K562 (cell line): ENCODE measurements at regions not wholly inside any gene's neighbourhood (a gene's known extent, or its start where the extent isn't known, plus 50 kb on each side); places are given as distances from the start of the nearest gene placed in this dataset.

Experiments
- ATAC-seq: fragments of 200-7000 bp; cut with Tn5 transposase; 3 replicates; pipeline ENCODE4 v1.9.1; 2020; ENCODE audit warnings: moderate library complexity
- BruUV-seq: library from RNA; stranded (reverse); fragments of 400-500 nt; replicated peaks from 2 replicates; lab custom pipeline; 2021; lab: Mats Ljungman, UMichigan
- CTCF ChIA-PET: fragments of 300-600 bp; formaldehyde crosslinking; extraction: SDS; loops from one replicate; lab custom pipeline; 2021; ENCODE audit warnings: low intra/inter-chr PET ratio; lab: Yijun Ruan, JAX
- POLR2A ChIA-PET: fragments of 300-600, 350-650 bp; sonication (Branson Sonifier 250); formaldehyde crosslinking; extraction: SDS; loops from one replicate; lab custom pipeline; 2021; ENCODE audit warnings: antibody characterized with exemption, inconsistent platforms; lab: Yijun Ruan, JAX
- DNase-seq, 4 experiments: peaks; one replicate each; pipeline versions ENCODE4 v3.0.0 to v3.0.0-alpha.2; 2011 to 2018; ENCODE audit warnings: low spot score in 3 of 4, mixed read lengths in 3 of 4; ENCODE audit errors: extremely low read depth in 1 of 4
- FAIRE-seq: peaks from 2 replicates; lab custom pipeline; 2011; peaks lifted over from hg19 to GRCh38; lab: Jason Lieb, UNC
- H2AFZ ChIP-seq: 2 replicates; pipeline ENCODE4 v1.6.0; 2011; ENCODE audit warnings: low read depth, low read length, control low read depth, inconsistent platforms
- H3K27ac ChIP-seq: fragments of 200-600 bp; 3 replicates; pipeline ENCODE4 v1.8.0; 2011; ENCODE audit warnings: low read depth, mild to moderate bottlenecking, control low read depth, inconsistent platforms, low read length, moderate library complexity, mixed read lengths; ENCODE audit errors: extremely low read depth
- H3K27me3 ChIP-seq, 2 experiments: fragments of 300-600 bp in 1 of 2; 2 replicates in 1 of 2; 3 replicates in 1 of 2; pipeline versions ENCODE4 v1.6.0 to v1.8.0; 2011; ENCODE audit warnings: inconsistent platforms in 2 of 2, low read length in 2 of 2, mild to moderate bottlenecking in 1 of 2, mixed read lengths in 1 of 2, moderate library complexity in 1 of 2; ENCODE audit not compliant: control insufficient read depth in 2 of 2, insufficient read depth in 2 of 2
- H3K36me3 ChIP-seq: fragments of 300-600 bp; 3 replicates; pipeline ENCODE4 v1.8.0; 2011; ENCODE audit warnings: mild to moderate bottlenecking, low read length, inconsistent platforms; ENCODE audit not compliant: control insufficient read depth, insufficient read depth
- H3K4me1 ChIP-seq, 2 experiments: fragments of 200-600 bp in 1 of 2; replicated peaks in 1 of 2; 2 replicates in 1 of 2; 3 replicates in 1 of 2; pipeline versions ENCODE4 v1.5.1 to v1.8.0; 2011; ENCODE audit warnings: inconsistent platforms in 2 of 2, low read length in 2 of 2, mild to moderate bottlenecking in 1 of 2, mixed read lengths in 1 of 2, moderate library complexity in 1 of 2; ENCODE audit not compliant: control insufficient read depth in 2 of 2, insufficient read depth in 2 of 2
- H3K4me2 ChIP-seq: 2 replicates; pipeline ENCODE4 v1.6.1; 2011; ENCODE audit warnings: low read length, control low read depth, inconsistent platforms, mixed read lengths; ENCODE audit not compliant: insufficient read depth
- H3K4me3 ChIP-seq: fragments of 200-600 bp; sonication (generic), shearing (Covaris generic); 2 replicates; pipeline ENCODE4 v1.5.1; 2016; ENCODE audit warnings: control low read depth, inconsistent platforms
- H3K79me2 ChIP-seq: fragments of 200-600 bp; 3 replicates; pipeline ENCODE4 v1.8.0; 2011; ENCODE audit warnings: low read length, inconsistent platforms; ENCODE audit not compliant: control insufficient read depth, insufficient read depth
- H3K9ac ChIP-seq, 2 experiments: 2 replicates each; pipeline versions ENCODE4 v1.6.0 to v1.6.1; 2011; ENCODE audit warnings: low read depth in 2 of 2, low read length in 2 of 2, control low read depth in 1 of 2, inconsistent platforms in 1 of 2, mild to moderate bottlenecking in 1 of 2, mixed read lengths in 1 of 2; ENCODE audit not compliant: insufficient read depth in 1 of 2
- H3K9me1 ChIP-seq: one replicate; pipeline ENCODE4 v1.6.0; 2011; ENCODE audit warnings: inconsistent platforms, mild to moderate bottlenecking, low read length, moderate library complexity; ENCODE audit not compliant: control insufficient read depth, insufficient read depth
- H3K9me3 ChIP-seq: replicated peaks from 2 replicates; pipeline ENCODE4 v1.5.1; 2011; ENCODE audit warnings: low read depth, low read length, inconsistent platforms; ENCODE audit not compliant: control insufficient read depth, insufficient read depth
- H4K20me1 ChIP-seq: replicated peaks from 2 replicates; pipeline ENCODE4 v1.6.1; 2011; ENCODE audit warnings: low read length, inconsistent platforms, mixed read lengths; ENCODE audit not compliant: control insufficient read depth, insufficient read depth
- ATF1 ChIP-seq, 2 experiments: fragments of 450-650 bp in 1 of 2; IDR thresholded peaks; 2 replicates each; pipeline ENCODE4 v1.6.1; 2016; ENCODE audit warnings: missing compliant biosample characterization in 1 of 2, missing genetic modification characterization in 1 of 2
- BHLHE40 ChIP-seq: IDR thresholded peaks from 2 replicates; pipeline ENCODE4 v1.6.1; 2011; ENCODE audit warnings: low read length, improper control_type of control experiment
- ELF1 ChIP-seq: fragments of 200-800 bp; sonication (Bioruptor generic); IDR thresholded peaks from 2 replicates; pipeline ENCODE4 v1.6.1; 2016; ENCODE audit warnings: missing genetic modification characterization, missing compliant biosample characterization
- GATAD2B ChIP-seq: fragments of 450-650 bp; IDR thresholded peaks from 2 replicates; pipeline ENCODE4 v1.6.1; 2017; ENCODE audit warnings: mild to moderate bottlenecking, borderline replicate concordance
- KLF16 ChIP-seq: IDR thresholded peaks from 2 replicates; pipeline ENCODE4 v1.6.1; 2016; ENCODE audit warnings: antibody characterized with exemption
- MAFK ChIP-seq: IDR thresholded peaks from 2 replicates; pipeline ENCODE4 v1.6.1; 2011; ENCODE audit warnings: low read length, improper control_type of control experiment
- NELFE ChIP-seq: IDR thresholded peaks from 2 replicates; pipeline ENCODE4 v1.6.1; 2011; ENCODE audit warnings: mild to moderate bottlenecking; ENCODE audit not compliant: insufficient read depth, insufficient read length
- POLR2B ChIP-seq: fragments of 450-650 bp; IDR thresholded peaks from 2 replicates; pipeline ENCODE4 v1.6.1; 2018; ENCODE audit warnings: low read depth; ENCODE audit not compliant: partially characterized antibody
- RFX1 ChIP-seq: fragments of 450-650 bp; IDR thresholded peaks from 2 replicates; pipeline ENCODE4 v1.6.1; 2016; ENCODE audit warnings: mild to moderate bottlenecking, moderate library complexity
- SIRT6 ChIP-seq: IDR thresholded peaks from one replicate; pipeline ENCODE4 v1.6.1; 2012; ENCODE audit warnings: low read depth, mild to moderate bottlenecking, control low read depth, inconsistent platforms, low read length, moderate library complexity
- SMAD1 ChIP-seq: fragments of 150-350 bp; IDR thresholded peaks from 2 replicates; pipeline ENCODE4 v1.6.1; 2014; ENCODE audit warnings: low read length, low read depth; ENCODE audit not compliant: partially characterized antibody
- SMARCB1 ChIP-seq: IDR thresholded peaks from 2 replicates; pipeline ENCODE4 v1.6.1; 2011; ENCODE audit warnings: improper control_type of control experiment, low read depth; ENCODE audit not compliant: insufficient read length
- SMARCE1 ChIP-seq: fragments of 450-650 bp; IDR thresholded peaks from 2 replicates; pipeline ENCODE4 v1.7.1; 2016; ENCODE audit warnings: mild to moderate bottlenecking
- U2AF2 ChIP-seq: fragments of 200-400 bp; formaldehyde crosslinking; optimal IDR thresholded peaks from 2 replicates; pipeline ENCODE3; 2017; ENCODE audit warnings: low read depth, mild to moderate bottlenecking, low read length
- XRCC3 ChIP-seq: fragments of 450-650 bp; IDR thresholded peaks from 2 replicates; pipeline ENCODE4 v1.6.1; 2017; ENCODE audit warnings: mild to moderate bottlenecking, moderate library complexity
- ZNF253 ChIP-seq: fragments of 250-450 bp; sonication (Bioruptor Pico); conservative IDR thresholded peaks from 2 replicates; pipeline ENCODE4 v1.6.1; 2021; ENCODE audit warnings: mild to moderate bottlenecking
- ZNF766 ChIP-seq: fragments of 200-800 bp; sonication (Bioruptor generic); conservative IDR thresholded peaks from 2 replicates; pipeline ENCODE4 v1.6.1; 2016; ENCODE audit warnings: missing genetic modification characterization, missing compliant biosample characterization
- ZSCAN32 ChIP-seq: fragments of 450-650 bp; formaldehyde crosslinking; IDR thresholded peaks from 2 replicates; pipeline ENCODE4 v1.4.0; 2020; ENCODE audit warnings: mild to moderate bottlenecking, moderate library complexity
- WGBS: fragments of 100-300 bp; shearing (Covaris generic); methylation state at CpG from one replicate; pipeline ENCODE4 v1.1.6; 2016; ENCODE audit warnings: low coverage, mixed read lengths; ENCODE audit not compliant: insufficient coverage; ENCODE audit errors: missing lambda C conversion rate; 5-methylcytosine and 5-hydroxymethylcytosine counted together
- in situ Hi-C: fragments of 300-500 bp; cut with MboI; formaldehyde crosslinking; loops from 4 replicates; pipeline ENCODE4 v1.15.0; 2018; ENCODE audit warnings: inconsistent platforms, mixed read lengths
- intact Hi-C: fragments of 100-400 bp; cut with micrococcal nuclease; formaldehyde crosslinking; loops from 2 replicates; pipeline ENCODE4 v1.14.2; 2022

GRCh38 chr18:13983506-13983905 is 68.2 kb upstream of the MC2R start:
- BruUV-seq: no TSS peak
- Histone ChIP-seq H3K9me1 (no peaks in the 10 kb centered on the region), H3K4me3 (no peak overlapping the region), H3K36me3 (no peaks in the 10 kb centered on the region), H3K27me3 (no peaks in the 10 kb centered on the region), H3K4me1 (no peaks in the 10 kb centered on the region), H4K20me1 (no peaks in the 10 kb centered on the region), H3K4me2 (no peak overlapping the region), H3K27ac (no peak overlapping the region), H3K79me2 (no peaks in the 10 kb centered on the region), H3K9ac (no peak overlapping the region), H3K9me3 (no peaks in the 10 kb centered on the region), H2AFZ (no peak overlapping the region)
- FAIRE-seq (no peak), DNase-seq (no peak), ATAC-seq (no peak)
- TF ChIP-seq MAFK (no peak), SIRT6 (no peak), ZNF253 (CRISPR knock-in tag) (no peak), RFX1 (no peak), ZNF766 (no peak), NELFE (no peak), POLR2B (no peak), KLF16 (no peak), GATAD2B (no peak), BHLHE40 (no peak), U2AF2 (no peak), SMARCE1 (no peak), SMARCB1 (no peak), ATF1 (CRISPR knock-in tag; IDR thresholded peaks at IDR 0.05) (no peak), ATF1 (tag; IDR thresholded peaks at IDR 0.05) (no peak), XRCC3 (no peak), SMAD1 (no peak), ZSCAN32 (CRISPR knock-in tag) (no peak), ELF1 (tag) (no peak)
- 0% methylated on average over 2 of the region's 2 CpGs for WGBS
- CTCF ChIA-PET: no interaction called here
- in situ Hi-C loops: no loop called here
- POLR2A ChIA-PET: no interaction called here
- intact Hi-C loops: no loop called here
